A549 (cell line): ENCODE measurements at regions not wholly inside any gene's neighbourhood (a gene's known extent, or its start where the extent isn't known, plus 50 kb on each side); places are given as distances from the start of the nearest gene placed in this dataset.

Source experiments
- ATAC-seq, 2 experiments: fragments of 200-7000 bp in 1 of 2; fragments of >200 bp in 1 of 2; cut with Nextera tagmentation in 1 of 2; cut with Tn5 transposase in 1 of 2; 3 replicates each; pipeline versions ENCODE4 v1.8.0 to v1.9.1; 2018 to 2020; ENCODE audit warnings: mild to moderate bottlenecking in 1 of 2, moderate library complexity in 1 of 2
- CTCF ChIA-PET: fragments of 300-600 bp; sonication (Branson Sonifier 250); formaldehyde crosslinking; extraction: SDS; loops from one replicate; lab custom pipeline; 2021; ENCODE audit warnings: antibody characterized with exemption, inconsistent platforms; lab: Yijun Ruan, JAX
- POLR2A ChIA-PET: fragments of 350-600 bp; formaldehyde crosslinking; extraction: SDS; loops from one replicate; lab custom pipeline; 2021; ENCODE audit warnings: antibody characterized with exemption, inconsistent platforms; lab: Yijun Ruan, JAX
- DNase-seq, 2 experiments: peaks; one replicate each; pipeline versions ENCODE4 v3.0.0 to v3.0.0-alpha.2; 2011 to 2016; ENCODE audit warnings: low read depth in 1 of 2, low spot score in 1 of 2
- FAIRE-seq: peaks from 2 replicates; lab custom pipeline; 2011; peaks lifted over from hg19 to GRCh38; lab: Jason Lieb, UNC
- H3K27ac ChIP-seq, 2 experiments: fragments of >200 bp; sonication (Bioruptor Twin); formaldehyde crosslinking; 3 replicates each; pipeline ENCODE4 v1.5.1; 2016 to 2017
- H3K4me1 ChIP-seq: fragments of >200 bp; sonication (Bioruptor Twin); formaldehyde crosslinking; 3 replicates; pipeline ENCODE4 v1.6.1; 2016
- H3K4me2 ChIP-seq: fragments of >200 bp; sonication (Bioruptor Twin); formaldehyde crosslinking; 3 replicates; pipeline ENCODE4 v1.6.1; 2016
- H3K4me3 ChIP-seq: fragments of >200 bp; sonication (Bioruptor Twin); formaldehyde crosslinking; 3 replicates; pipeline ENCODE4 v1.5.1; 2016
- H3K9me3 ChIP-seq: fragments of >200 bp; sonication (Bioruptor Twin); formaldehyde crosslinking; 3 replicates; pipeline ENCODE4 v1.6.1; 2016
- CTCF ChIP-seq: fragments of >200 bp; sonication (Bioruptor Twin); formaldehyde crosslinking; IDR thresholded peaks from 3 replicates; pipeline ENCODE4 v1.5.1; 2016
- EHF ChIP-seq: fragments of 250-450 bp; sonication (Bioruptor Pico); IDR thresholded peaks from 2 replicates; pipeline ENCODE4 v1.5.0; 2020; ENCODE audit warnings: mild to moderate bottlenecking
- EHMT2 ChIP-seq: fragments of 200-600 bp; sonication (generic); IDR thresholded peaks from 2 replicates; pipeline ENCODE4 v1.6.1; 2016; ENCODE audit warnings: antibody characterized with exemption, low read depth, mild to moderate bottlenecking, moderate library complexity
- EP300 ChIP-seq, 2 experiments: fragments of >200 bp; sonication (Bioruptor Twin); formaldehyde crosslinking; IDR thresholded peaks; 2 replicates in 1 of 2; 3 replicates in 1 of 2; pipeline ENCODE4 v1.6.1; 2016 to 2017
- HES2 ChIP-seq: fragments of >200 bp; sonication (Bioruptor Twin); formaldehyde crosslinking; IDR thresholded peaks from 2 replicates; pipeline ENCODE4 v1.6.1; 2016
- HOXB13 ChIP-seq: fragments of 250-450 bp; sonication (Bioruptor Pico); IDR thresholded peaks from 2 replicates; pipeline ENCODE4 v1.5.0; 2020; ENCODE audit warnings: low read depth, mild to moderate bottlenecking, moderate library complexity
- HOXB5 ChIP-seq: fragments of 250-450 bp; sonication (Bioruptor Pico); IDR thresholded peaks from 2 replicates; pipeline ENCODE4 v1.5.0; 2020; ENCODE audit warnings: mild to moderate bottlenecking, moderate library complexity
- JUNB ChIP-seq: fragments of >200 bp; sonication (Bioruptor Twin); formaldehyde crosslinking; IDR thresholded peaks from 2 replicates; pipeline ENCODE4 v1.6.1; 2016
- MYC ChIP-seq: IDR thresholded peaks from 2 replicates; pipeline ENCODE4 v1.6.1; 2012; ENCODE audit warnings: mild to moderate bottlenecking, inconsistent platforms, low read length, improper control_type of control experiment, borderline replicate concordance
- NFE2L2 ChIP-seq: fragments of 150-350 bp; conservative IDR thresholded peaks from 2 replicates; pipeline ENCODE4 v1.6.1; 2014; ENCODE audit warnings: low read length
- NR3C1 ChIP-seq: fragments of >200 bp; sonication (Bioruptor Twin); formaldehyde crosslinking; IDR thresholded peaks from 3 replicates; pipeline ENCODE4 v1.6.1; 2017
- POLR2AphosphoS2 ChIP-seq: conservative IDR thresholded peaks from 2 replicates; pipeline ENCODE4 v1.6.1; 2012; ENCODE audit warnings: low read length, improper control_type of control experiment, inconsistent platforms
- RAD21 ChIP-seq, 2 experiments: fragments of >200 bp in 1 of 2; sonication (Bioruptor Twin) in 1 of 2; formaldehyde crosslinking in 1 of 2; IDR thresholded peaks in 1 of 2; conservative IDR thresholded peaks in 1 of 2; 2 replicates in 1 of 2; 3 replicates in 1 of 2; pipeline ENCODE4 v1.6.1; 2012 to 2018; ENCODE audit warnings: inconsistent platforms in 1 of 2
- REST ChIP-seq: fragments of 200-600 bp; sonication (generic); IDR thresholded peaks from 2 replicates; pipeline ENCODE4 v1.6.1; 2016; ENCODE audit warnings: antibody characterized with exemption, mild to moderate bottlenecking, moderate library complexity
- RFX5 ChIP-seq: fragments of 450-650 bp; IDR thresholded peaks from 2 replicates; pipeline ENCODE4 v1.7.1; 2014; ENCODE audit warnings: antibody characterized with exemption, mild to moderate bottlenecking, moderate library complexity
- SMC3 ChIP-seq: fragments of >200 bp; sonication (Bioruptor Twin); formaldehyde crosslinking; IDR thresholded peaks from 3 replicates; pipeline ENCODE4 v1.6.1; 2018; ENCODE audit warnings: inconsistent platforms
- TP53 ChIP-seq: fragments of 250-450 bp; sonication (Bioruptor Pico); IDR thresholded peaks from 2 replicates; pipeline ENCODE4 v1.5.0; 2021; ENCODE audit warnings: mild to moderate bottlenecking, moderate library complexity
- WGBS: methylation state at CpG from one replicate; pipeline ENCODE4 v1.1.6; 2017; ENCODE audit errors: missing lambda C conversion rate; 5-methylcytosine and 5-hydroxymethylcytosine counted together
- TF ChIP-seq, protein P1 (sequence below): fragments of 150-350 bp; IDR thresholded peaks from 2 replicates; pipeline ENCODE4 v1.6.1; 2014; ENCODE audit warnings: low read depth, mild to moderate bottlenecking, low read length
- TF ChIP-seq, protein P2 (sequence below): fragments of 250-450 bp; sonication (Bioruptor Pico); IDR thresholded peaks from 2 replicates; pipeline ENCODE4 v1.5.0; 2020; ENCODE audit warnings: low read depth, mild to moderate bottlenecking, moderate library complexity
- TF ChIP-seq, protein P3 (sequence below): IDR thresholded peaks from 2 replicates; pipeline ENCODE4 v1.6.1; 2012

DNA sequence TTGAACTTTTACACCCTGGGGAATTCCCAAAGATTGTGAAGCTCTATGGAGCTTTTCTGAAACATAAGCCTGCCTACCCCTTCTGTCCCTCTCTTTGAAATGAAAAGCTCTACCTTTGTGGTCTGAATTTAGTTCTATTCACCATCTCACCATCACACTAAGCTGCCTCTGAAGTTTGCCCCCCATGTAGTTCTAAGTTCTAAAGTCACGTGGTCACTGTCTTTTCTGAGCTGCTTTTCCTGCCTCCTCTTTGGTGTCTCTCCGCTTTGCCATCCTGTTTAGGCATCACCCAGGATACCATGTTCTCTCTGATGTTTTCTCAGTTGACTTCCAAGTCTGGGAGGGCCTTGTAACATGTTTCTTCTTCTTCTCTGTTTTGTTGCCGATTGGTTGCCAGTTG, 2206.6 kb downstream of the MAT2B start:
- Histone ChIP-seq H3K9me3 (no peaks in the 10 kb centered on the region), H3K4me2 (no peak overlapping the region), H3K4me1 (no peaks in the 10 kb centered on the region), H3K4me3 (no peak overlapping the region), H3K27ac (no peak overlapping the region)
- FAIRE-seq (no peak), DNase-seq (no peak), ATAC-seq (no peak)
- CTCF ChIA-PET: no interaction called here
- POLR2A ChIA-PET: no interaction called here
- TF ChIP-seq RFX5 (no peak), SMC3 (no peak), EHF (no peak), TP53 (no peak), HOXB13 (CRISPR knock-in tag) (no peak), RAD21 (conservative IDR thresholded peaks at IDR 0.05 in 1 of 2, IDR thresholded peaks at IDR 0.05 in 1 of 2) (no peak), NR3C1 (no peak), HES2 (no peak), CTCF (no peak), HOXB5 (CRISPR knock-in tag) (no peak), EP300 (IDR thresholded peaks at IDR 0.05) (no peak), REST (no peak), EHMT2 (no peak), POLR2AphosphoS2 (no peak), NFE2L2 (no peak)
- TF ChIP-seq, protein P1, sequence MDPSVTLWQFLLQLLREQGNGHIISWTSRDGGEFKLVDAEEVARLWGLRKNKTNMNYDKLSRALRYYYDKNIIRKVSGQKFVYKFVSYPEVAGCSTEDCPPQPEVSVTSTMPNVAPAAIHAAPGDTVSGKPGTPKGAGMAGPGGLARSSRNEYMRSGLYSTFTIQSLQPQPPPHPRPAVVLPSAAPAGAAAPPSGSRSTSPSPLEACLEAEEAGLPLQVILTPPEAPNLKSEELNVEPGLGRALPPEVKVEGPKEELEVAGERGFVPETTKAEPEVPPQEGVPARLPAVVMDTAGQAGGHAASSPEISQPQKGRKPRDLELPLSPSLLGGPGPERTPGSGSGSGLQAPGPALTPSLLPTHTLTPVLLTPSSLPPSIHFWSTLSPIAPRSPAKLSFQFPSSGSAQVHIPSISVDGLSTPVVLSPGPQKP: no peak
- TF ChIP-seq, protein P2, sequence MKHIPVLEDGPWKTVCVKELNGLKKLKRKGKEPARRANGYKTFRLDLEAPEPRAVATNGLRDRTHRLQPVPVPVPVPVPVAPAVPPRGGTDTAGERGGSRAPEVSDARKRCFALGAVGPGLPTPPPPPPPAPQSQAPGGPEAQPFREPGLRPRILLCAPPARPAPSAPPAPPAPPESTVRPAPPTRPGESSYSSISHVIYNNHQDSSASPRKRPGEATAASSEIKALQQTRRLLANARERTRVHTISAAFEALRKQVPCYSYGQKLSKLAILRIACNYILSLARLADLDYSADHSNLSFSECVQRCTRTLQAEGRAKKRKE: no peak
- 6% methylated on average over 3 of the region's 3 CpGs for WGBS

DNA sequence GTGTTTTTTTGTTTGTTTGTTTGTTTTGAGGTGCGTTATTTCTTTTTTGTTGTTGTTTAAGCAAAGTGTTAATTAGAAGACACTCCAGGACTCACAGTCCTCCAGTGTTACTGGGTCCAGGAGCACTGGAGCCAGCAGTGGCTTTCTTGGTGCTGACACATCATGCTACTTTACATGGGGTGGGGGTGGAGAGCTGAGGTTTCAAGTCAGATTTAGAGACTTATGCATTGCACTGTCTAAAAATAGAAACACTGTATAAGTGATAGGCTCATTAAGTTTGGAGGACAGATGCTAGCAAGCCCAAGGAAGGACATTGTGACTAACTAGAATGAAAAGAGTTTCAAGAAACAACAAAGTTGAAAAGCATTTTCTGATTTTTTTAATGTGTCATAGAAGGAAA, 2209.2 kb downstream of the MAT2B start:
- no peak for FAIRE-seq
- Histone ChIP-seq H3K4me1 (no peaks in the 10 kb centered on the region), H3K4me3 (no peak overlapping the region), H3K4me2 (no peak overlapping the region), H3K9me3 (no peaks in the 10 kb centered on the region), H3K27ac (no peak overlapping the region)
- no peak for DNase-seq
- WGBS: 2% methylated on average over 1 of the region's 1 CpG
- no peak for TF ChIP-seq HES2
- TF ChIP-seq JUNB: no peak
- TF ChIP-seq SMC3: no peak
- TF ChIP-seq, protein P3, sequence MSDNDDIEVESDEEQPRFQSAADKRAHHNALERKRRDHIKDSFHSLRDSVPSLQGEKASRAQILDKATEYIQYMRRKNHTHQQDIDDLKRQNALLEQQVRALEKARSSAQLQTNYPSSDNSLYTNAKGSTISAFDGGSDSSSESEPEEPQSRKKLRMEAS: no peak
- no peak for TF ChIP-seq MYC
- no peak for ATAC-seq
- CTCF ChIA-PET: no interaction called here
- POLR2A ChIA-PET: no interaction called here
